T-helper 2 cell treated with Interferon-gamma antibody and Interleukin-4, amounts not matched to agents 5 μg/mL and 100 μg/mL, for 36 hours (primary cell): ENCODE measurements at regions not wholly inside any gene's neighbourhood (a gene's known extent, or its start where the extent isn't known, plus 50 kb on each side); places are given as distances from the start of the nearest gene placed in this dataset.

Experiments
- DNase-seq: peaks from one replicate; pipeline ENCODE4 v3.0.0; 2021; ENCODE audit warnings: low spot score
- H3K27ac Mint-ChIP-seq: one replicate; pipeline ENCODE4 v1.8.0; 2021; ENCODE audit warnings: mild to moderate bottlenecking, mixed read lengths
- H3K27me3 Mint-ChIP-seq: one replicate; pipeline ENCODE4 v1.8.0; 2021; ENCODE audit warnings: low read depth, mixed read lengths
- H3K36me3 Mint-ChIP-seq: one replicate; pipeline ENCODE4 v1.8.0; 2021; ENCODE audit warnings: low read depth, mixed read lengths
- H3K4me1 Mint-ChIP-seq: one replicate; pipeline ENCODE4 v1.8.0; 2021; ENCODE audit warnings: low read depth, mixed read lengths
- H3K4me3 Mint-ChIP-seq: one replicate; pipeline ENCODE4 v1.8.0; 2022; ENCODE audit warnings: mild to moderate bottlenecking, moderate library complexity, mixed read lengths
- H3K9me3 Mint-ChIP-seq: one replicate; pipeline ENCODE4 v1.8.0; 2021; ENCODE audit warnings: mixed read lengths

DNA sequence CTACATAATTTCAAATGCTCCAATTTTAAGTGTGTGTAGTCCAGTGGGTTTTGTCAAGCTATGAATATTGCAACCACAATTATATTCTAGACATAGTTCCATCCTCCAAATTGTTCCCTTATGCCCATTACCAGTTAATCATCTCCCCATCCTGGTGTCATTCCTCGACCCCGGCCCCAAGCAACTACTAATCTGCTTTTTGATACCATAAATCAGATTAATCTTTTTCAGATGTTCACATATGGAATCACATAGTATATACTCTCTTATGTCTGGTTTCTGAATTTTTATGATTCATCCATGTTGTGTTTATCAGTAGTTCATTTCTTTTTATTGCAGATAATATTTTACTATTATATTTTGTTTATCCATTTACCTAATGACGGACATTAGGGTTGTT is 148.4 kb upstream of the RORB start:
- no peak overlapping the region for H3K27ac Mint-ChIP-seq
- H3K27me3 Mint-ChIP-seq, result no peaks in the 10 kb centered on the region
- no peak overlapping the region for H3K4me3 Mint-ChIP-seq
- no peaks in the 10 kb centered on the region for H3K4me1 Mint-ChIP-seq
- DNase-seq, result no peak
- H3K36me3 Mint-ChIP-seq, result no peaks in the 10 kb centered on the region
- peaks cover 5% of the 10 kb centered on the region for H3K9me3 Mint-ChIP-seq

GRCh38 chr9:74355107-74355506 is 142.0 kb upstream of the RORB start:
- no peak for DNase-seq
- no peaks in the 10 kb centered on the region for H3K36me3 Mint-ChIP-seq
- no peak overlapping the region for H3K27ac Mint-ChIP-seq
- no peak overlapping the region for H3K4me3 Mint-ChIP-seq
- H3K4me1 Mint-ChIP-seq, result no peaks in the 10 kb centered on the region
- H3K27me3 Mint-ChIP-seq, result no peaks in the 10 kb centered on the region
- H3K9me3 Mint-ChIP-seq, result peaks cover 3% of the 10 kb centered on the region

DNA sequence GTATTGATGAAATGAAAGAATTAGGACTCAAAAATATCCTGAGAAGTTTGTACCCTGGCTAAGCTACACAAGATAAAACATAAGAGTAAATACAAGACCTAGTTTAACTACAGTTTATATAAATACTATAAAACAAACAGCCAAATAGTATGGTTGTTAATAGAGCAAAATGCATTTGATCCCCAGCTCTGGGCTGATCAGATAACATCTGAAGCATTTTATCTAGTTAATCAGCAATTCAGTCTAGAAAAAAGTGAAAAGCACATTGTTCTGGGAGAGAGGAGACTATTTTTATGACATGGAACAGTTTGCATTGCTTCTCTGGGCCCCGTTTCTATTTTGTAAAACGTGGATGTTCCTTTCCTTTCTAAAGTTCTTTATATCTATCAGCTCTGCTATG is 139.6 kb upstream of the RORB start:
- no peak overlapping the region for H3K27ac Mint-ChIP-seq
- H3K9me3 Mint-ChIP-seq, result no peaks in the 10 kb centered on the region
- no peaks in the 10 kb centered on the region for H3K36me3 Mint-ChIP-seq
- no peak for DNase-seq
- H3K27me3 Mint-ChIP-seq, result no peaks in the 10 kb centered on the region
- H3K4me3 Mint-ChIP-seq, result no peak overlapping the region
- no peaks in the 10 kb centered on the region for H3K4me1 Mint-ChIP-seq

GRCh38 chr9:74358959-74359358 is 138.2 kb upstream of the RORB start:
- Mint-ChIP-seq H3K9me3 (no peaks in the 10 kb centered on the region), H3K36me3 (no peaks in the 10 kb centered on the region), H3K27me3 (no peaks in the 10 kb centered on the region), H3K4me3 (no peak overlapping the region), H3K27ac (no peak overlapping the region), H3K4me1 (no peaks in the 10 kb centered on the region)
- DNase-seq, result no peak

- DNase-seq, result no peak
- no peaks in the 10 kb centered on the region for H3K9me3 Mint-ChIP-seq
- no peak overlapping the region for H3K4me3 Mint-ChIP-seq
- H3K4me1 Mint-ChIP-seq, result no peaks in the 10 kb centered on the region
- H3K27ac Mint-ChIP-seq, result no peak overlapping the region
- H3K36me3 Mint-ChIP-seq, result no peaks in the 10 kb centered on the region
- H3K27me3 Mint-ChIP-seq, result no peaks in the 10 kb centered on the region
Measured at GRCh38 chr9:74361508-74361907, 135.6 kb upstream of the RORB start.

- DNase-seq, result no peak
- Mint-ChIP-seq H3K27me3 (no peaks in the 10 kb centered on the region), H3K9me3 (peaks cover 4% of the 10 kb centered on the region), H3K4me1 (no peaks in the 10 kb centered on the region), H3K27ac (no peak overlapping the region), H3K36me3 (no peaks in the 10 kb centered on the region), H3K4me3 (no peak overlapping the region)
Measured at GRCh38 chr9:74362423-74362822, 134.7 kb upstream of the RORB start.

- no peak for DNase-seq
- Mint-ChIP-seq H3K27ac (no peak overlapping the region), H3K27me3 (no peaks in the 10 kb centered on the region)
Measured at GRCh38 chr9:74366111-74366510, 131.0 kb upstream of the RORB start.

GRCh38 chr9:74369844-74370243 is 127.3 kb upstream of the RORB start:
- Mint-ChIP-seq H3K4me3 (no peak overlapping the region), H3K27ac (no peak overlapping the region), H3K27me3 (no peaks in the 10 kb centered on the region), H3K9me3 (peaks cover 4% of the 10 kb centered on the region), H3K36me3 (no peaks in the 10 kb centered on the region), H3K4me1 (no peaks in the 10 kb centered on the region)
- no peak for DNase-seq

More at GRCh38 chr9:74366111-74366510, 131.0 kb upstream of the RORB start:
- no peak overlapping the region for H3K4me3 Mint-ChIP-seq
- H3K4me1 Mint-ChIP-seq, result no peaks in the 10 kb centered on the region
- peaks cover 4% of the 10 kb centered on the region for H3K9me3 Mint-ChIP-seq
- H3K36me3 Mint-ChIP-seq, result no peaks in the 10 kb centered on the region

DNA sequence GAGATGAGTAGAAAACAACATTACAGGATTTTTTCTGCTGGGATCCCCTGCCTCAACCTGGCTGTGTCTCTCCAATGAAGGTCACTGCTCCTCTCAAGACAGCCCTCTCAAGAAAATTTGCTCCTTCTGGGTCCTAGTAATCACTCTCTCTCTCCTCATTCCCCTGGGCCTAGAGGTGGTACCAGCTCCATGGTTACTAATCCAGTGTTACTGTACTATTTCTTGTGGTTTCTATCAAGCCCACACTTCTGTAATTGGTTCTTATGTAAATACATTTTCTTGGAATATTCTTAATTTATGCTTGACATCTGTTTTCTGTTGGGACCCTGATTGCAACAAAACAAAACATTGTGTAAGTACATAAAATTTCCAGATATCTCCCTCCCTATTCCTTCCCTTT is 123.8 kb upstream of the RORB start:
- Mint-ChIP-seq H3K27me3 (no peaks in the 10 kb centered on the region), H3K27ac (no peak overlapping the region), H3K36me3 (no peaks in the 10 kb centered on the region), H3K4me1 (no peaks in the 10 kb centered on the region), H3K9me3 (no peaks in the 10 kb centered on the region), H3K4me3 (no peak overlapping the region)
- no peak for DNase-seq

DNA sequence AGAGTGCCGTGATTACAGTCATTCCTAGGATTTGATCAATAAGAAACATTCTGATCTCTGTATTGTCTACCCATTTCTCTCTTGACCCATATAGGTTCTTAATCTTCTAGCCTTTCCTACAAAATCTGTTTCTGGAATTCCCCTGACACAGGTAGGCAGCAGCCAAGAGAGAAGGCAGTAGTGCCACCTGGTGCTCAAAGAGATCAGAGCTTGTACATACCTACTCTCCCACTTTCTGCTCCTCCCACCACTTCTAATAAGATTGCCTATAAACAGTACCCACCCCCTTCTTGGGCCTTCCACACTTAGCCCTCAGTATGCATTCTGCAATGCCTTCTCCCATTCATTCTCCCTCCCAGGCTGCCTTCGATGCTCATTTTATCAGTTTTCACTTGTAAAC is 117.4 kb upstream of the RORB start:
- no peaks in the 10 kb centered on the region for H3K27me3 Mint-ChIP-seq
- H3K9me3 Mint-ChIP-seq, result no peaks in the 10 kb centered on the region
- H3K4me1 Mint-ChIP-seq, result peaks cover 8% of the 10 kb centered on the region
- no peaks in the 10 kb centered on the region for H3K36me3 Mint-ChIP-seq
- no peak overlapping the region for H3K27ac Mint-ChIP-seq
- no peak for DNase-seq
- H3K4me3 Mint-ChIP-seq, result no peak overlapping the region

DNA sequence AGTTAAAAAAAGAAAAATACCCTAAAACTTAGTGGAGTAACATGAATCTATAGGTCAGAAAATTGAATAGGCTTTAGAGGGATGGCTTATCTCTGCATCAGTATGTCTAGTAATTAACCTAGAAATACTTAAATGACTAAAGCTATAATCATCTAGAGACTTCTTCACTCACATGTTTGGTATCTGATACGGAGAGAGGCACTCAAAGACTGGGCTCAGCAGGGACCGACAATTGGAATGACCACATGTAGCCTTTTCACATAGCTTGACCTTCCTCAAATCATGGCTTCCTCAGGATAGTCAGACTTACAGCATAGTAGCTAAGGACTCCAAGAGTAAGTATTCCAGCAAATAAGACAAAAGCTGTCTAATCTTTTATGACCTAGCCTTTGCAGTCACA is 105.3 kb upstream of the RORB start:
- Mint-ChIP-seq H3K9me3 (no peaks in the 10 kb centered on the region), H3K4me1 (no peaks in the 10 kb centered on the region), H3K27me3 (no peaks in the 10 kb centered on the region), H3K36me3 (no peaks in the 10 kb centered on the region), H3K4me3 (no peak overlapping the region), H3K27ac (no peak overlapping the region)
- no peak for DNase-seq

- no peaks in the 10 kb centered on the region for H3K36me3 Mint-ChIP-seq
- H3K9me3 Mint-ChIP-seq, result peaks cover 30% of the 10 kb centered on the region
- no peak overlapping the region for H3K27ac Mint-ChIP-seq
- DNase-seq, result no peak
- H3K4me1 Mint-ChIP-seq, result no peaks in the 10 kb centered on the region
- H3K4me3 Mint-ChIP-seq, result no peak overlapping the region
- no peaks in the 10 kb centered on the region for H3K27me3 Mint-ChIP-seq
Measured at GRCh38 chr9:74403581-74403980, 93.6 kb upstream of the RORB start.

GRCh38 chr9:74404620-74405019 is 92.5 kb upstream of the RORB start:
- Mint-ChIP-seq H3K36me3 (no peaks in the 10 kb centered on the region), H3K4me1 (no peaks in the 10 kb centered on the region)

DNA sequence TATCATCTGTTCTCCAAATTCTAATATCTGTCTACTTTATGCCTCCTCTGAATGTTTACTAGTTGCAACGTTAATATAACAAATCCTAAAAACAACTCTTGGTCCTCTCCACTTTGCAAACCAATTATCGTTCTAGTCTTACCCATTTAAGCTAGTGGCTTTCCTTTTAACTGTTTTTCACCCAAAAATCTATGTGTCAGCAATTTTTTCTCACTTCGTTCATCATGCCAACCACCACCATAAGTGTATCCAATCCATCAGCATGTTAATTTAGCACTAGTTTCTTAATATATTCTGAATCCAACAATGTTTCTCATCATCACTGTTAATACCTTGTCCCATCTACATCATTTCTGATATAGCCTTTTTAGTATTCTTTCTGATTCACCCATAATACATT is 90.0 kb upstream of the RORB start:
- Mint-ChIP-seq H3K9me3 (peaks cover 28% of the 10 kb centered on the region), H3K36me3 (no peaks in the 10 kb centered on the region), H3K4me3 (no peak overlapping the region), H3K4me1 (no peaks in the 10 kb centered on the region), H3K27ac (no peak overlapping the region), H3K27me3 (no peaks in the 10 kb centered on the region)
- no peak for DNase-seq

More at GRCh38 chr9:74404620-74405019, 92.5 kb upstream of the RORB start:
- no peak for DNase-seq
- no peaks in the 10 kb centered on the region for H3K27me3 Mint-ChIP-seq
- H3K27ac Mint-ChIP-seq, result no peak overlapping the region
- peaks cover 30% of the 10 kb centered on the region for H3K9me3 Mint-ChIP-seq
- H3K4me3 Mint-ChIP-seq, result no peak overlapping the region

DNA sequence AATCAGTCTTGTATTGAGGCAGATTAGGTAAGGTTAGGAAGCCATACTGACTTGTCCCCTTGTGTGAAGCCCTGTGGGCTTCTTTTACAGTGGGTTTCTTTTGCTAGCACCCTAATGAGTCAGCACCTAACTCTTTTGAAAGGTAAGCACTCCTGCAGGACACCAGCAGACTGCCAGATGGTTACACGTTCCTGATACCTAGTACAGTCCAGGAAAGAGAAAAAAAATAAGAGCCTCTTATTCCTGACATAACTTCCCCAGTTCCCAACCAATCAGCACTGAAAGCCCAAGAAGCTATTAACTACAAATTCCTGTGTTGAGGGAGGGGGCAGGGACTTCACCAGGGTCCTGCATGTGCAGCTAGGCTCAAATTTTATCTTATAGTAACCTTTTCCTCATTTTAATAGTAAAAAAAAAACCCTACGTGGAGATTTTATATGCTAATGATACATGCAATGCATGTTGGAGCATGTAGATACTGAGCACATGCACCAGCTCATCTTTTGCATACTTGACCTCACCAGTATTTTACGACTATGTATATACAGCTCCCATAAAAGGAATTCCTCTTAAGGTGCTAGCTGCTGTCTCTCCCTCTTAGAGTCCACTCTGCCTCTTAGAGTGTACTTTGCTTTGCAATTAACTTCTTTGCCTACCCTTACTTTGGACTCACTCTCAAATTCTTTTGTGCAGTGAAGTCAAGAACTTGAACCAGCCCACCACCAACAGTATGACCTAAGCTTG is 84.7 kb upstream of the RORB start:
- Mint-ChIP-seq H3K27me3 (no peaks in the 10 kb centered on the region), H3K4me1 (no peaks in the 10 kb centered on the region), H3K4me3 (no peak overlapping the region), H3K27ac (no peak overlapping the region), H3K36me3 (no peaks in the 10 kb centered on the region), H3K9me3 (peaks cover 4% of the 10 kb centered on the region)
- DNase-seq, result no peak
